Gastroesophageal sphincter (tissue), 3 donors: ENCODE measurements at regions not wholly inside any gene's neighbourhood (a gene's known extent, or its start where the extent isn't known, plus 50 kb on each side); places are given as distances from the start of the nearest gene placed in this dataset.

Experiments
- CTCF ChIP-seq, 4 experiments: fragments of 200-600 bp in 2 of 4; fragments of 450-650 bp in 2 of 4; sonication (generic) in 1 of 4; IDR thresholded peaks; one replicate each; pipeline ENCODE4 v1.5.1; 2017 to 2019; ENCODE audit warnings: antibody characterized with exemption in 4 of 4, mild to moderate bottlenecking in 2 of 4, moderate library complexity in 2 of 4
- EP300 ChIP-seq: sonication (generic); formaldehyde crosslinking; IDR thresholded peaks from one replicate; pipeline ENCODE4 v1.6.1; 2017; ENCODE audit warnings: antibody characterized with exemption, mild to moderate bottlenecking
- POLR2A ChIP-seq, 2 donors: fragments of 450-650 bp; IDR thresholded peaks; one replicate each; pipeline ENCODE4 v1.6.1; 2017; ENCODE audit warnings: antibody characterized with exemption in 2 of 2, mild to moderate bottlenecking in 2 of 2, moderate library complexity in 1 of 2

GRCh38 chr3:107882261-107882660 lies 208.6 kb downstream of the CD47 start:
- TF ChIP-seq CTCF (IDR thresholded peaks at IDR 0.05) (no peak), EP300 (no peak), POLR2A (IDR thresholded peaks at IDR 0.05) (no peak)
